ENCODE measurements at regions not wholly inside any gene's neighbourhood (a gene's known extent, or its start where the extent isn't known, plus 50 kb on each side); places are given as distances from the start of the nearest gene placed in this dataset.

- Histone ChIP-seq H3K36me3 (no peaks in the 10 kb centered on the region), H3K27ac (no peak overlapping the region), H3K9me3 (peaks cover 6% of the 10 kb centered on the region), H3K4me3 (no peak overlapping the region), H3K27me3 (no peaks in the 10 kb centered on the region), H3K4me1 (no peaks in the 10 kb centered on the region)
- TF ChIP-seq CTCF (IDR thresholded peaks at IDR 0.05), result no peak
- DNase-seq (no peak), ATAC-seq (no peak)
- intact Hi-C loops (cut with DNase I), result no loop called here
Observed at GRCh38 chr6:132096996-132097395, 145.8 kb upstream of the CCN2 start.

- TF ChIP-seq CTCF (IDR thresholded peaks at IDR 0.05), result no peak
- ATAC-seq, result no peak
Observed at GRCh38 chr6:132096245-132096644, 145.1 kb upstream of the CCN2 start.

GRCh38 chr6:132089173-132089572 is 138.0 kb upstream of the CCN2 start:
- intact Hi-C loops (cut with DNase I), result no loop called here

More at GRCh38 chr6:132096245-132096644, 145.1 kb upstream of the CCN2 start:
- Histone ChIP-seq H3K4me1 (no peaks in the 10 kb centered on the region), H3K4me3 (no peak overlapping the region), H3K27ac (no peak overlapping the region), H3K27me3 (no peaks in the 10 kb centered on the region), H3K36me3 (no peaks in the 10 kb centered on the region), H3K9me3 (peaks cover 6% of the 10 kb centered on the region)
- no peak for DNase-seq
- intact Hi-C loops (cut with DNase I), result no loop called here

GRCh38 chr6:132088150-132088549 is 137.0 kb upstream of the CCN2 start:
- DNase-seq (no peak), ATAC-seq (no peak)
- peaks cover 4% of the 10 kb centered on the region for H3K4me1 ChIP-seq
- no peaks in the 10 kb centered on the region for H3K27me3 ChIP-seq
- H3K9me3 ChIP-seq, result peaks cover 6% of the 10 kb centered on the region
- no peaks in the 10 kb centered on the region for H3K36me3 ChIP-seq
- H3K4me3 ChIP-seq, result no peak overlapping the region
- no peak overlapping the region for H3K27ac ChIP-seq
- intact Hi-C loops (cut with DNase I), result no loop called here
- TF ChIP-seq CTCF (IDR thresholded peaks at IDR 0.05), result no peak

More at GRCh38 chr6:132089173-132089572, 138.0 kb upstream of the CCN2 start:
- TF ChIP-seq CTCF (IDR thresholded peaks at IDR 0.05), result no peak
- DNase-seq (no peak), ATAC-seq (no peak)
- Histone ChIP-seq H3K27ac (no peak overlapping the region), H3K9me3 (peaks cover 6% of the 10 kb centered on the region), H3K36me3 (no peaks in the 10 kb centered on the region), H3K27me3 (no peaks in the 10 kb centered on the region), H3K4me1 (peaks cover 4% of the 10 kb centered on the region), H3K4me3 (no peak overlapping the region)

GRCh38 chr6:132087391-132087790 is 136.2 kb upstream of the CCN2 start:
- Histone ChIP-seq H3K27ac (no peak overlapping the region), H3K27me3 (no peaks in the 10 kb centered on the region), H3K9me3 (peaks cover 3% of the 10 kb centered on the region), H3K4me3 (no peak overlapping the region), H3K36me3 (no peaks in the 10 kb centered on the region), H3K4me1 (peaks cover 4% of the 10 kb centered on the region)
- DNase-seq, result no peak
- intact Hi-C loops (cut with DNase I), result no loop called here
- no peak for ATAC-seq
- no peak for TF ChIP-seq CTCF (IDR thresholded peaks at IDR 0.05)

GRCh38 chr6:132085731-132086130 is 134.6 kb upstream of the CCN2 start:
- Histone ChIP-seq H3K4me3 (no peak overlapping the region), H3K36me3 (no peaks in the 10 kb centered on the region), H3K9me3 (no peaks in the 10 kb centered on the region), H3K27ac (peak overlapping the region; percentile 40), H3K4me1 (peaks cover 4% of the 10 kb centered on the region), H3K27me3 (no peaks in the 10 kb centered on the region)
- ATAC-seq (no peak), DNase-seq (no peak)
- intact Hi-C loops (cut with DNase I), result no loop called here
- TF ChIP-seq CTCF (IDR thresholded peaks at IDR 0.05), result no peak
